ENCODE measurements at regions not wholly inside any gene's neighbourhood (a gene's known extent, or its start where the extent isn't known, plus 50 kb on each side); places are given as distances from the start of the nearest gene placed in this dataset.

GRCh38 chr13:76826527-76826926 is 59.7 kb downstream of the KCTD12 start:
- Histone ChIP-seq H3K9ac (no peak overlapping the region), H3K4me1 (ENCODE audit: control insufficient read depth in 1 of 2, insufficient read depth in 2 of 2, low read depth in 1 of 2, low read length in 1 of 2) (peaks cover 0 to 6% of the 10 kb centered on the region in 2 experiments; a peak in 1 of 4 replicates), H3K4me2 (no peak overlapping the region), H3K4me3 (ENCODE audit: low read depth in 2 of 2, low read length in 1 of 2) (no peak overlapping the region), H3F3A (replicated peaks; ENCODE audit: insufficient read depth) (no peaks in the 10 kb centered on the region), H3K27ac (ENCODE audit: low read depth in 2 of 2, low read length in 1 of 2) (no peak overlapping the region), H3K36me3 (replicated peaks in 1 of 2; ENCODE audit: control insufficient read depth in 1 of 2, insufficient read depth in 2 of 2, low read length in 1 of 2) (no peaks in the 10 kb centered on the region), H2AFZ (ENCODE audit: low read depth) (no peak overlapping the region), H3K79me2 (ENCODE audit: insufficient read depth) (no peaks in the 10 kb centered on the region), H3K27me3 (ENCODE audit: insufficient read depth) (no peaks in the 10 kb centered on the region), H4K20me1 (ENCODE audit: insufficient read depth) (no peaks in the 10 kb centered on the region), H3K9me3 (no peaks in the 10 kb centered on the region), H3K9me2 (no peaks in the 10 kb centered on the region)
- no peak for DNase-seq
- no peak for TF ChIP-seq GATA2 (CRISPR knock-in tag; IDR thresholded peaks at IDR 0.05)
- no peak for TF ChIP-seq MEF2A (IDR thresholded peaks at IDR 0.05; ENCODE audit: borderline replicate concordance, low read depth)
- TF ChIP-seq MXI1 (IDR thresholded peaks at IDR 0.05; ENCODE audit: low read depth, low read length): no peak
- TF ChIP-seq FOSL2 (IDR thresholded peaks at IDR 0.05; ENCODE audit: borderline replicate concordance, low read depth): no peak
- TF ChIP-seq YY1 (IDR thresholded peaks at IDR 0.05; ENCODE audit: low read depth): no peak
- TF ChIP-seq JUND (IDR thresholded peaks at IDR 0.05): no peak
- no peak for TF ChIP-seq EP300 (IDR thresholded peaks at IDR 0.05; ENCODE audit: borderline replicate concordance in 1 of 2, low read depth in 1 of 2, low read length in 1 of 2)
- no peak for TF ChIP-seq FOXJ3 (CRISPR knock-in tag; IDR thresholded peaks at IDR 0.05)
- TF ChIP-seq MAX (IDR thresholded peaks at IDR 0.05; ENCODE audit: low read depth): no peak
- no peak for TF ChIP-seq POLR2AphosphoS5 (IDR thresholded peaks at IDR 0.05; ENCODE audit: low read depth, low read length)
- no peak for TF ChIP-seq CTCF (IDR thresholded peaks at IDR 0.05)
- no peak for TF ChIP-seq SIN3A (IDR thresholded peaks at IDR 0.05; ENCODE audit: borderline replicate concordance, low read depth, low read length)
- no peak for TF ChIP-seq PBX3 (IDR thresholded peaks at IDR 0.05)
- TF ChIP-seq IRF3 (IDR thresholded peaks at IDR 0.05; ENCODE audit: low read depth, low read length): no peak
- TF ChIP-seq CHD2 (IDR thresholded peaks at IDR 0.05; ENCODE audit: low read length, partially characterized antibody): no peak
- no peak for TF ChIP-seq SMC3 (IDR thresholded peaks at IDR 0.05; ENCODE audit: low read depth, low read length)
- WGBS (ENCODE audit: low lambda C conversion rate): 94% methylated on average over 3 of the region's 5 CpGs
- CTCF ChIA-PET: interaction anchor here (0.5 to 1.1 kb wide), 2 partner anchors 41 to 950 kb away, joined by 3 read pairs; no protein-coding TSS in a partner anchor
- POLR2A ChIA-PET: no interaction called here
